ENCODE measurements at regions not wholly inside any gene's neighbourhood (a gene's known extent, or its start where the extent isn't known, plus 50 kb on each side); places are given as distances from the start of the nearest gene placed in this dataset.
"Not testable (repeated sequence)": the region's sequence is repeated elsewhere in the genome, so short reads cannot be mapped to it uniquely, and the experiment has no call there.

DNA sequence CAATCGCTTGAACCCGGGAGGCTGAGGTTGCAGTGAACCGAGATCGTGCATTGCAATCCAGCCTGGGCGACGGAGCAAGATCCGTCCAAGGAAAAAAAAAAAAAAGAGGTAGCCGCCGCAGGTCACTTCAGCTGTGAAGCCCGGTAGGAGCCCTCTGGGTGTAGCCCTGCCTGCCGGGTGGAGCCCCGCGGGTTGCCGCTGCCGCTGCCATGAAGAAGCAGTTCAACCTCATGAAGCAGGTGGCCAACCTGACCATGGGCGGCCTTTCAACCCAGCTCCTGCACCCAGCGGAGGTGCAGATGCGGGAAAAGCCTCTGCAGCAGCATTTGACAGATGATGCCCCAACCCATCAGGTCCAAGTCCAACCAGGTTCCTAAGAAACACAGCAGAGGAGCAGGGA is 219.5 kb upstream of the SLC39A10 start:
- H3K27ac ChIP-seq, result no peak overlapping the region
- H3K36me3 ChIP-seq, result no peaks in the 10 kb centered on the region
- no peaks in the 10 kb centered on the region for H3K4me1 ChIP-seq
- no peak overlapping the region for H3K4me3 ChIP-seq
- H3K27me3 ChIP-seq, result no peaks in the 10 kb centered on the region
- peaks cover 16% of the 10 kb centered on the region for H3K9me3 ChIP-seq
- 95% methylated on average over 18 of the region's 18 CpGs for WGBS
- TF ChIP-seq POLR2A (IDR thresholded peaks at IDR 0.05) (no peak), EP300 (IDR thresholded peaks at IDR 0.05) (no peak), POLR2AphosphoS5 (IDR thresholded peaks at IDR 0.05) (no peak), CTCF (IDR thresholded peaks at IDR 0.05) (no peak)
- DNase-seq (ENCODE audit: low spot score in 2 of 2), result no peak

DNA sequence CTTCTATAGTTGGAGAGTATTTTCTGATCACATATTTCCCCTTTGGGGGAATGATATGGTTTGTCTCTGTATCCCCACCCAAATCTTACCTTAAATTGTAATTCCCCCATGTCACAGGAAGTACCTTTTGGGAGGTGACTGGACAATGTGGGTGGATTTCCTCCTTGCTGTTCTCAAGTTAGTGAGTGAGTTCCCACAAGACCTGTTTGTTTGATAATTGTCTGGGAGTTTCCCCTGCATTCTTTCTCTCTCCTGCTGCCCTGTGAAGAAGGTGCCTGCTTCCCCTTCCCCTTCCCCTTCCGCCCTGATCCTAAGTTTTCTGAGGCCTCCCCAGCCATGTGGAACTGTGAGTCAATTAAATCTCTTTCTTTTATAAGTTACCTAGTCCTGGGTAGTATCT is 222.7 kb upstream of the SLC39A10 start:
- Histone ChIP-seq H3K36me3 (no peaks in the 10 kb centered on the region), H3K27me3 (no peaks in the 10 kb centered on the region), H3K27ac (no peak overlapping the region), H3K4me3 (no peak overlapping the region), H3K9me3 (no peaks in the 10 kb centered on the region), H3K4me1 (no peaks in the 10 kb centered on the region)
- WGBS, result 90% methylated on average over 1 of the region's 1 CpG
- DNase-seq (ENCODE audit: low spot score in 2 of 2), result no peak
- TF ChIP-seq EP300 (IDR thresholded peaks at IDR 0.05), result no peak
- no peak for TF ChIP-seq CTCF (IDR thresholded peaks at IDR 0.05)
- TF ChIP-seq POLR2AphosphoS5 (IDR thresholded peaks at IDR 0.05), result no peak
- TF ChIP-seq POLR2A (IDR thresholded peaks at IDR 0.05), result no peak

DNA sequence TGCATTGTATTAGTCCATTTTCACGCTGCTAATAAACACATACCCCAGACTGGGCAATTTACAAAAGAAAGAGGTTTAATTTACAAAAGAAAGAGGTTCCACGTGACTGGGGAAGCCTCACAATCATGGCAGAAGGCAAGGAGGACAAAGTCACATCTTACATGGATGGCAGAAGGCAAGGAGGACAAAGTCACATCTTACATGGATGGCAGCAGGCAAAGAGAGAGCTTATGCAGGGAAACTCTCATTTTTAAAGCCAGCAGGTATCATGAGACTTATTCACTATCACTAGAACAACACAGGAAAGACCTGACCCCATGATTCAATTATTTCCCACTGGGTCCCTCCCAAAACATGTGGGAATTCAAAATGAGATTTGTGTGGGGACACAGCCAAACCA is 223.3 kb upstream of the SLC39A10 start:
- 85% methylated on average over 2 of the region's 2 CpGs for WGBS
- not testable (repeated sequence) for H3K27me3 ChIP-seq

DNA sequence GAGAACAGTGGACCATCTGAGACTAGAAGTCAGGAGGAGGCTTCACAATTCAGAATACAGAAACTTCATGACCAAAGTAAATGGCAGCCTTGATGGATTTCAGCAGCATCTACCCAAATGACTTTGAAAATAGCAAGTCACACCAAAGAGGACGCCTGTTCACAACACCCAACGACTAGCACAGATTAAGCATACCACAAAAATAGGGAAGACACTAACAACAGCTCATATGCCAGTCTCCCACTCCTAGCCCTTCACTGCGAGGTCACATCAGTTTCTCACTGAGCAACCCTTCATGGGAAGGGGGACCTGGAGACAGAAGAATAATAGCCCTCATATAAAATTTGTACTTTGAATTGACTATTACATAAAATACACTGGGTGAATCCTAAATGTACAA is 228.4 kb upstream of the SLC39A10 start:
- TF ChIP-seq EP300 (IDR thresholded peaks at IDR 0.05) (no peak), POLR2A (IDR thresholded peaks at IDR 0.05) (no peak), CTCF (IDR thresholded peaks at IDR 0.05) (no peak), POLR2AphosphoS5 (IDR thresholded peaks at IDR 0.05) (no peak)
- Histone ChIP-seq H3K27me3 (no peaks in the 10 kb centered on the region), H3K27ac (no peak overlapping the region), H3K9me3 (no peaks in the 10 kb centered on the region), H3K4me3 (no peak overlapping the region), H3K36me3 (no peaks in the 10 kb centered on the region), H3K4me1 (no peaks in the 10 kb centered on the region)
- DNase-seq (ENCODE audit: low spot score in 2 of 2), result no peak
- 83% methylated on average over 3 of the region's 3 CpGs for WGBS

More for the DNA sequence above, 223.3 kb upstream of the SLC39A10 start:
- not testable (repeated sequence) for H3K36me3 ChIP-seq; DNase-seq (ENCODE audit: low spot score in 2 of 2); H3K27ac ChIP-seq; H3K9me3 ChIP-seq; H3K4me3 ChIP-seq; H3K4me1 ChIP-seq

DNA sequence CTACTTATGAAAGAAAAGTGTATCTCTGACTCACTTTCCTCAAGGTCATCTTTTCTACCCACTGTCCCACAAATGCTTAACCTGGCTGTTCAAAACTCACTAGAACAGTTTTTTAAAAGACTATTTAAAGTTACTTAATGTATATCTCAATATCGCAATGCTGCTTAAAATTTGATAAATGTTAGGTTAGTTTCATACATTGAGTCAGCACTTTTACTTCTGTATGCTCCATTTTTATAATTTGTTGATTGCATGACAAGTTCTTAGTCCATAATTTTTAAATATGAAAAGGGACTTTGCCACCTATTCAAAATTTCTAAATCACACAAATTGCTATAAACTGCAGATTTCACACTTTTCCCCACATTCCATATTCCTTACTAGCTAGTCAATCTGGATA is 231.7 kb upstream of the SLC39A10 start:
- no peaks in the 10 kb centered on the region for H3K9me3 ChIP-seq
- no peak for DNase-seq (ENCODE audit: low spot score in 2 of 2)
- no peak overlapping the region for H3K4me3 ChIP-seq
- no peaks in the 10 kb centered on the region for H3K36me3 ChIP-seq
- no peak for TF ChIP-seq CTCF (IDR thresholded peaks at IDR 0.05)
- TF ChIP-seq EP300 (IDR thresholded peaks at IDR 0.05), result no peak
- TF ChIP-seq POLR2AphosphoS5 (IDR thresholded peaks at IDR 0.05), result no peak
- TF ChIP-seq POLR2A (IDR thresholded peaks at IDR 0.05), result no peak
- H3K4me1 ChIP-seq, result no peaks in the 10 kb centered on the region
- WGBS, result 97% methylated on average over 1 of the region's 1 CpG
- H3K27me3 ChIP-seq, result no peaks in the 10 kb centered on the region
- H3K27ac ChIP-seq, result no peak overlapping the region

- no peak for TF ChIP-seq POLR2A (IDR thresholded peaks at IDR 0.05)
- TF ChIP-seq EP300 (IDR thresholded peaks at IDR 0.05), result no peak
- H3K36me3 ChIP-seq, result no peaks in the 10 kb centered on the region
- DNase-seq (ENCODE audit: low spot score in 2 of 2), result no peak
- H3K27ac ChIP-seq, result no peak overlapping the region
- WGBS, result 88% methylated on average over 2 of the region's 2 CpGs
- no peaks in the 10 kb centered on the region for H3K9me3 ChIP-seq
- H3K4me1 ChIP-seq, result no peaks in the 10 kb centered on the region
- H3K4me3 ChIP-seq, result no peak overlapping the region
- no peaks in the 10 kb centered on the region for H3K27me3 ChIP-seq
Observed at GRCh38 chr2:195419033-195419432, 238.0 kb upstream of the SLC39A10 start.

Measured in suprapubic skin (tissue), 4 donors.